PC-3 (cell line): ENCODE measurements at regions not wholly inside any gene's neighbourhood (a gene's known extent, or its start where the extent isn't known, plus 50 kb on each side); places are given as distances from the start of the nearest gene placed in this dataset.

Source experiments
- EZH2 ChIP-seq: fragments of 300-600 bp; sonication (generic); IDR thresholded peaks from one replicate; pipeline ENCODE4 v1.6.1; 2017; ENCODE audit warnings: antibody characterized with exemption, mild to moderate bottlenecking, low read length; ENCODE audit not compliant: unreplicated experiment
- TF ChIP-seq, protein P1 (sequence below): fragments of 300-600 bp; sonication (generic); conservative IDR thresholded peaks from 2 replicates; pipeline ENCODE4 v1.5.1; 2017; ENCODE audit warnings: antibody characterized with exemption, low read depth, mild to moderate bottlenecking, low read length

GRCh38 chr3:59690886-59691285 is 641.1 kb upstream of the CFAP20DC start:
- no peak for TF ChIP-seq EZH2
- TF ChIP-seq, protein P1, sequence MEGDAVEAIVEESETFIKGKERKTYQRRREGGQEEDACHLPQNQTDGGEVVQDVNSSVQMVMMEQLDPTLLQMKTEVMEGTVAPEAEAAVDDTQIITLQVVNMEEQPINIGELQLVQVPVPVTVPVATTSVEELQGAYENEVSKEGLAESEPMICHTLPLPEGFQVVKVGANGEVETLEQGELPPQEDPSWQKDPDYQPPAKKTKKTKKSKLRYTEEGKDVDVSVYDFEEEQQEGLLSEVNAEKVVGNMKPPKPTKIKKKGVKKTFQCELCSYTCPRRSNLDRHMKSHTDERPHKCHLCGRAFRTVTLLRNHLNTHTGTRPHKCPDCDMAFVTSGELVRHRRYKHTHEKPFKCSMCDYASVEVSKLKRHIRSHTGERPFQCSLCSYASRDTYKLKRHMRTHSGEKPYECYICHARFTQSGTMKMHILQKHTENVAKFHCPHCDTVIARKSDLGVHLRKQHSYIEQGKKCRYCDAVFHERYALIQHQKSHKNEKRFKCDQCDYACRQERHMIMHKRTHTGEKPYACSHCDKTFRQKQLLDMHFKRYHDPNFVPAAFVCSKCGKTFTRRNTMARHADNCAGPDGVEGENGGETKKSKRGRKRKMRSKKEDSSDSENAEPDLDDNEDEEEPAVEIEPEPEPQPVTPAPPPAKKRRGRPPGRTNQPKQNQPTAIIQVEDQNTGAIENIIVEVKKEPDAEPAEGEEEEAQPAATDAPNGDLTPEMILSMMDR, result no peak
